Activated T-cell treated with anti-CD3 and anti-CD28 coated beads, Interleukin-2, amount 50 U/mL, for 72 hours (primary cell): ENCODE measurements at regions not wholly inside any gene's neighbourhood (a gene's known extent, or its start where the extent isn't known, plus 50 kb on each side); places are given as distances from the start of the nearest gene placed in this dataset.
A peak's percentile ranks its signal among the peaks of the same experiment; 100 is the strongest.

Source experiments
- ATAC-seq, 2 donors: fragments of 150-1000 bp; cut with Tn5 transposase; replicated peaks in 1 of 2; 2 replicates each; pipeline ENCODE4 v1.10.0; 2021; ENCODE audit warnings: moderate library complexity in 2 of 2, mild to moderate bottlenecking in 1 of 2
- DNase-seq, 2 donors: peaks; one replicate each; pipeline ENCODE4 v3.0.0; 2021 to 2022; ENCODE audit warnings: mixed read lengths in 1 of 2
- H3K27ac Mint-ChIP-seq: one replicate; pipeline ENCODE4 v1.8.0; 2022; ENCODE audit warnings: mild to moderate bottlenecking, moderate library complexity, mixed read lengths
- H3K27me3 Mint-ChIP-seq: one replicate; pipeline ENCODE4 v1.8.0; 2022; ENCODE audit warnings: low read depth, mixed read lengths
- H3K36me3 Mint-ChIP-seq, 2 donors: one replicate each; pipeline ENCODE4 v1.8.0; 2022; ENCODE audit warnings: mixed read lengths in 2 of 2, mild to moderate bottlenecking in 1 of 2; ENCODE audit not compliant: insufficient read depth in 2 of 2
- H3K4me1 Mint-ChIP-seq: one replicate; pipeline ENCODE4 v1.8.0; 2022; ENCODE audit warnings: low read depth, mixed read lengths
- H3K4me3 Mint-ChIP-seq, 2 donors: one replicate each; pipeline ENCODE4 v1.8.0; 2022; ENCODE audit warnings: mild to moderate bottlenecking in 2 of 2, mixed read lengths in 2 of 2, moderate library complexity in 2 of 2
- H3K9me3 Mint-ChIP-seq, 2 donors: one replicate each; pipeline ENCODE4 v1.8.0; 2022; ENCODE audit warnings: mixed read lengths in 2 of 2

GRCh38 chr11:116231543-116231942, 541.2 kb downstream of the BUD13 start:
- ATAC-seq = no peak
- H3K36me3 Mint-ChIP-seq = no peaks in the 10 kb centered on the region
- DNase-seq = no peak
- H3K4me3 Mint-ChIP-seq = no peak overlapping the region
- H3K4me1 Mint-ChIP-seq = no peaks in the 10 kb centered on the region
- no peaks in the 10 kb centered on the region for H3K27me3 Mint-ChIP-seq
- H3K9me3 Mint-ChIP-seq = no peaks in the 10 kb centered on the region
- no peak overlapping the region for H3K27ac Mint-ChIP-seq

- Mint-ChIP-seq H3K27ac (no peak overlapping the region), H3K4me3 (no peak overlapping the region), H3K27me3 (no peaks in the 10 kb centered on the region), H3K4me1 (no peaks in the 10 kb centered on the region), H3K36me3 (no peaks in the 10 kb centered on the region), H3K9me3 (no peaks in the 10 kb centered on the region)
- ATAC-seq (no peak), DNase-seq (no peak)
Observed at GRCh38 chr11:116230438-116230837, 542.3 kb downstream of the BUD13 start.

GRCh38 chr11:116229236-116229970, 543.4 kb downstream of the BUD13 start:
- DNase-seq (no peak), ATAC-seq (no peak)
- no peak overlapping the region for H3K27ac Mint-ChIP-seq
- H3K36me3 Mint-ChIP-seq = no peaks in the 10 kb centered on the region
- H3K4me1 Mint-ChIP-seq = no peaks in the 10 kb centered on the region
- H3K27me3 Mint-ChIP-seq = no peaks in the 10 kb centered on the region
- H3K9me3 Mint-ChIP-seq = no peaks in the 10 kb centered on the region
- H3K4me3 Mint-ChIP-seq = no peak overlapping the region

GRCh38 chr11:116226731-116227130, 546.1 kb downstream of the BUD13 start:
- no peak overlapping the region for H3K4me3 Mint-ChIP-seq

GRCh38 chr11:116225784-116226585, 546.8 kb downstream of the BUD13 start:
- no peaks in the 10 kb centered on the region for H3K4me1 Mint-ChIP-seq
- DNase-seq (no peak), ATAC-seq (no peak)
- peaks cover 8% of the 10 kb centered on the region for H3K27me3 Mint-ChIP-seq
- no peaks in the 10 kb centered on the region for H3K9me3 Mint-ChIP-seq
- no peak overlapping the region for H3K4me3 Mint-ChIP-seq
- H3K27ac Mint-ChIP-seq = no peak overlapping the region
- no peaks in the 10 kb centered on the region for H3K36me3 Mint-ChIP-seq

More at GRCh38 chr11:116226731-116227130, 546.1 kb downstream of the BUD13 start:
- Mint-ChIP-seq H3K27ac (no peak overlapping the region), H3K36me3 (no peaks in the 10 kb centered on the region), H3K4me1 (no peaks in the 10 kb centered on the region), H3K9me3 (no peaks in the 10 kb centered on the region), H3K27me3 (peaks cover 8% of the 10 kb centered on the region)
- DNase-seq (no peak), ATAC-seq (no peak)

- DNase-seq (no peak), ATAC-seq (no peak)
- Mint-ChIP-seq H3K4me3 (no peak overlapping the region), H3K36me3 (no peaks in the 10 kb centered on the region), H3K9me3 (no peaks in the 10 kb centered on the region), H3K27me3 (peaks cover 8% of the 10 kb centered on the region), H3K27ac (no peak overlapping the region), H3K4me1 (no peaks in the 10 kb centered on the region)
Observed at GRCh38 chr11:116225236-116225635, 547.6 kb downstream of the BUD13 start.

- Mint-ChIP-seq H3K27me3 (peaks cover 8% of the 10 kb centered on the region), H3K9me3 (no peaks in the 10 kb centered on the region), H3K4me3 (no peak overlapping the region), H3K36me3 (no peaks in the 10 kb centered on the region), H3K27ac (no peak overlapping the region), H3K4me1 (no peaks in the 10 kb centered on the region)
- DNase-seq (no peak), ATAC-seq (no peak)
Observed at GRCh38 chr11:116224889-116225200, 547.9 kb downstream of the BUD13 start.

GRCh38 chr11:116224154-116224888, 548.5 kb downstream of the BUD13 start:
- no peak overlapping the region for H3K27ac Mint-ChIP-seq
- no peaks in the 10 kb centered on the region for H3K9me3 Mint-ChIP-seq
- no peak overlapping the region for H3K4me3 Mint-ChIP-seq
- no peaks in the 10 kb centered on the region for H3K4me1 Mint-ChIP-seq
- ATAC-seq (no peak), DNase-seq (peak; percentile 40 to 53)
- no peaks in the 10 kb centered on the region for H3K36me3 Mint-ChIP-seq
- H3K27me3 Mint-ChIP-seq = peaks cover 8% of the 10 kb centered on the region

- DNase-seq (no peak), ATAC-seq (no peak)
- Mint-ChIP-seq H3K4me3 (no peak overlapping the region), H3K36me3 (no peaks in the 10 kb centered on the region), H3K4me1 (no peaks in the 10 kb centered on the region), H3K27me3 (peaks cover 8% of the 10 kb centered on the region), H3K9me3 (no peaks in the 10 kb centered on the region), H3K27ac (no peak overlapping the region)
Observed at GRCh38 chr11:116221351-116221750, 551.4 kb downstream of the BUD13 start.

GRCh38 chr11:116219171-116219635, 553.6 kb downstream of the BUD13 start:
- H3K27ac Mint-ChIP-seq = no peak overlapping the region

GRCh38 chr11:116217441-116217840, 555.3 kb downstream of the BUD13 start:
- H3K9me3 Mint-ChIP-seq = no peaks in the 10 kb centered on the region
- no peaks in the 10 kb centered on the region for H3K4me1 Mint-ChIP-seq
- H3K27me3 Mint-ChIP-seq = no peaks in the 10 kb centered on the region
- ATAC-seq = no peak
- no peaks in the 10 kb centered on the region for H3K36me3 Mint-ChIP-seq
- DNase-seq = no peak
- H3K4me3 Mint-ChIP-seq = no peak overlapping the region
- no peak overlapping the region for H3K27ac Mint-ChIP-seq

More at GRCh38 chr11:116219171-116219635, 553.6 kb downstream of the BUD13 start:
- ATAC-seq = no peak
- Mint-ChIP-seq H3K36me3 (no peaks in the 10 kb centered on the region), H3K9me3 (no peaks in the 10 kb centered on the region), H3K4me3 (no peak overlapping the region), H3K27me3 (peaks cover 8% of the 10 kb centered on the region), H3K4me1 (no peaks in the 10 kb centered on the region)
- DNase-seq = no peak

GRCh38 chr11:116217006-116217405, 555.8 kb downstream of the BUD13 start:
- no peak for ATAC-seq
- no peak for DNase-seq
- Mint-ChIP-seq H3K4me1 (no peaks in the 10 kb centered on the region), H3K36me3 (no peaks in the 10 kb centered on the region), H3K9me3 (no peaks in the 10 kb centered on the region), H3K4me3 (no peak overlapping the region), H3K27me3 (no peaks in the 10 kb centered on the region), H3K27ac (no peak overlapping the region)

GRCh38 chr11:116215471-116216113, 557.2 kb downstream of the BUD13 start:
- Mint-ChIP-seq H3K27ac (no peak overlapping the region), H3K4me3 (no peak overlapping the region), H3K9me3 (no peaks in the 10 kb centered on the region), H3K27me3 (no peaks in the 10 kb centered on the region), H3K36me3 (no peaks in the 10 kb centered on the region), H3K4me1 (no peaks in the 10 kb centered on the region)
- no peak for ATAC-seq
- no peak for DNase-seq
